ENCODE measurements at regions not wholly inside any gene's neighbourhood (a gene's known extent, or its start where the extent isn't known, plus 50 kb on each side); places are given as distances from the start of the nearest gene placed in this dataset.

DNA sequence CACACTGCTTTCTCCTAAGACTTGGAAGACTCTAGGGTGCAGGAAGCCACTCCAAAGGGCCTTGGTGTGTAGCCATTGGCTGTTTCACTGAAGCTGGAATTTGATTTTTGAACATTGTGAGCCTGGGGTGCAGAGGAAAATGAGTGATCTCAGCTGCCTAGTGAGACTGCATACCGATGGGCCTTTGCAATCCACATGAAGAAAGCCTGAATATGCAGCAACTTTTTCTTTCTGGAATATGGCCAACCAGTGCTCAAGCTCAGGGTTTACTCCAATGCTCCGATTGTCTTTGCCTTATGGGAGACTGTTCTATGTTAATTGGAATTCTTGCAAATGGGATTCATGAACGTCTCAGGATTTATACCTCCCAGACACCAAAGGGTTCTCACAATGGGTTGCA lies 242.6 kb downstream of the DOK5 start:
- TF ChIP-seq, protein P1, sequence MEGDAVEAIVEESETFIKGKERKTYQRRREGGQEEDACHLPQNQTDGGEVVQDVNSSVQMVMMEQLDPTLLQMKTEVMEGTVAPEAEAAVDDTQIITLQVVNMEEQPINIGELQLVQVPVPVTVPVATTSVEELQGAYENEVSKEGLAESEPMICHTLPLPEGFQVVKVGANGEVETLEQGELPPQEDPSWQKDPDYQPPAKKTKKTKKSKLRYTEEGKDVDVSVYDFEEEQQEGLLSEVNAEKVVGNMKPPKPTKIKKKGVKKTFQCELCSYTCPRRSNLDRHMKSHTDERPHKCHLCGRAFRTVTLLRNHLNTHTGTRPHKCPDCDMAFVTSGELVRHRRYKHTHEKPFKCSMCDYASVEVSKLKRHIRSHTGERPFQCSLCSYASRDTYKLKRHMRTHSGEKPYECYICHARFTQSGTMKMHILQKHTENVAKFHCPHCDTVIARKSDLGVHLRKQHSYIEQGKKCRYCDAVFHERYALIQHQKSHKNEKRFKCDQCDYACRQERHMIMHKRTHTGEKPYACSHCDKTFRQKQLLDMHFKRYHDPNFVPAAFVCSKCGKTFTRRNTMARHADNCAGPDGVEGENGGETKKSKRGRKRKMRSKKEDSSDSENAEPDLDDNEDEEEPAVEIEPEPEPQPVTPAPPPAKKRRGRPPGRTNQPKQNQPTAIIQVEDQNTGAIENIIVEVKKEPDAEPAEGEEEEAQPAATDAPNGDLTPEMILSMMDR (IDR thresholded peaks at IDR 0.05), result no peak
- no peak for TF ChIP-seq EP300 (IDR thresholded peaks at IDR 0.05)
- TF ChIP-seq POLR2A (IDR thresholded peaks at IDR 0.05), result no peak
- no peak for TF ChIP-seq POLR2AphosphoS5 (IDR thresholded peaks at IDR 0.05)
